AG04450 (cell line): ENCODE measurements at regions not wholly inside any gene's neighbourhood (a gene's known extent, or its start where the extent isn't known, plus 50 kb on each side); places are given as distances from the start of the nearest gene placed in this dataset.

ENCODE experiments used
- CTCF ChIA-PET: fragments of 300-600, 350-600 bp; formaldehyde crosslinking; extraction: SDS; loops from one replicate; lab custom pipeline; 2022; ENCODE audit warnings: antibody characterized with exemption, inconsistent platforms; lab: Charles Lee
- POLR2A ChIA-PET: fragments of 350-600 bp; formaldehyde crosslinking; extraction: SDS; loops from one replicate; lab custom pipeline; 2021; ENCODE audit warnings: antibody characterized with exemption, inconsistent platforms; lab: Yijun Ruan, JAX
- DNase-seq: peaks from one replicate; pipeline ENCODE4 v3.0.0-alpha.2; 2011; ENCODE audit warnings: low read depth, low spot score
- H3K27ac ChIP-seq: one replicate; pipeline ENCODE4 v1.5.1; 2012; ENCODE audit warnings: low read depth, low read length, control low read depth
- H3K27me3 ChIP-seq: one replicate; pipeline ENCODE4 v1.6.0; 2012; ENCODE audit warnings: low read length; ENCODE audit not compliant: control insufficient read depth, insufficient read depth
- H3K4me3 ChIP-seq: 2 replicates; pipeline ENCODE4 v1.5.1; 2011; ENCODE audit warnings: mild to moderate bottlenecking, low read depth, low read length, control low read depth
- H3K9me3 ChIP-seq: 2 replicates; pipeline ENCODE4 v1.5.1; 2012; ENCODE audit warnings: low read length; ENCODE audit not compliant: control insufficient read depth, insufficient read depth
- TF ChIP-seq, protein P1 (sequence below): IDR thresholded peaks from 2 replicates; pipeline ENCODE4 v1.5.1; 2011; ENCODE audit warnings: low read depth, low read length, control low read depth, inconsistent platforms

DNA sequence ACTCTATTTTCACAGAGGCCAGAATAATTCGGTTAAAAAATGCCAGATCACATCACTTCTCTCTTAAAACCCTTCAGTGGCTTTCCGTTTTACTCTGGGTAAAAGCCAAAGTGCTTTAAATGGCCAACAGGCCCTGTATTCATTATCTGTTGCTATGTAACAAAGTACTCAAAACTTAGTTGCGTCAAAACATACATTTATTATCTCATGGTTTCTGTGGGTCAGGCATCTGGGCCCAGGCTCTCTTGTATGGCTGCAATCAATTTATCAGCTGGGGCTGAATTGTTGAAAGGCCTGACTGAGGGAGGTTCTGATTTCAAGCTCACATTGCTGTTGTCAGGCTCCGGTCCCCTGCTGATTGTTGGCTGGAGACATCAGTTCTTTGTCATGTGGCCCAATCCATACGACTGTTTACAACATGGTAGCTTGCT lies 72.7 kb upstream of the H2AZ1 start:
- TF ChIP-seq, protein P1, sequence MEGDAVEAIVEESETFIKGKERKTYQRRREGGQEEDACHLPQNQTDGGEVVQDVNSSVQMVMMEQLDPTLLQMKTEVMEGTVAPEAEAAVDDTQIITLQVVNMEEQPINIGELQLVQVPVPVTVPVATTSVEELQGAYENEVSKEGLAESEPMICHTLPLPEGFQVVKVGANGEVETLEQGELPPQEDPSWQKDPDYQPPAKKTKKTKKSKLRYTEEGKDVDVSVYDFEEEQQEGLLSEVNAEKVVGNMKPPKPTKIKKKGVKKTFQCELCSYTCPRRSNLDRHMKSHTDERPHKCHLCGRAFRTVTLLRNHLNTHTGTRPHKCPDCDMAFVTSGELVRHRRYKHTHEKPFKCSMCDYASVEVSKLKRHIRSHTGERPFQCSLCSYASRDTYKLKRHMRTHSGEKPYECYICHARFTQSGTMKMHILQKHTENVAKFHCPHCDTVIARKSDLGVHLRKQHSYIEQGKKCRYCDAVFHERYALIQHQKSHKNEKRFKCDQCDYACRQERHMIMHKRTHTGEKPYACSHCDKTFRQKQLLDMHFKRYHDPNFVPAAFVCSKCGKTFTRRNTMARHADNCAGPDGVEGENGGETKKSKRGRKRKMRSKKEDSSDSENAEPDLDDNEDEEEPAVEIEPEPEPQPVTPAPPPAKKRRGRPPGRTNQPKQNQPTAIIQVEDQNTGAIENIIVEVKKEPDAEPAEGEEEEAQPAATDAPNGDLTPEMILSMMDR: no peak
- POLR2A ChIA-PET: interaction anchor here (1.6 kb wide), 1 partner anchor 74 kb away, joined by 3 read pairs; no protein-coding TSS in a partner anchor
- no peak overlapping the region for H3K4me3 ChIP-seq
- no peaks in the 10 kb centered on the region for H3K9me3 ChIP-seq
- CTCF ChIA-PET: interaction anchor here (1.7 kb wide), 1 partner anchor 25 kb away, joined by 6 read pairs; no protein-coding TSS in a partner anchor
- no peak overlapping the region for H3K27ac ChIP-seq
- H3K27me3 ChIP-seq: no peaks in the 10 kb centered on the region
- no peak for DNase-seq

DNA sequence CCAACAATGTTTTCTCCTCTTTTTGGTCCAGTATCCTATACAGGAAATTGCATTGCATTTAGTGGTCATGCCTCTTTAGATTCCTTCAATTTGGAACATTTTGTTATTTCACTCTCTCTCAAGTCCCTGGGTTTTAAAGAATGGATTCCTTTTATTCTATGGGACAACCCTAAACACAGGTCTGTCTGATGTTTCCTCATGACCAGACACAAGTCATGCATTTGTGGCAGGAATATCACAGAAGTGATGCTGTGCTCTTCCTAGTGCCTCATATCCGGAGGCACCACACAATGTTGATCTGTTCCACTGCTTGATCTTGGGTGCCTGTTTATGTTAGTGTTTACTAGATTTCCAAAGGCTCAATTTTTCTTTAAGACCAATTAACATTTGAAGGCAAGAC lies 69.7 kb upstream of the H2AZ1 start:
- POLR2A ChIA-PET: no interaction called here

DNA sequence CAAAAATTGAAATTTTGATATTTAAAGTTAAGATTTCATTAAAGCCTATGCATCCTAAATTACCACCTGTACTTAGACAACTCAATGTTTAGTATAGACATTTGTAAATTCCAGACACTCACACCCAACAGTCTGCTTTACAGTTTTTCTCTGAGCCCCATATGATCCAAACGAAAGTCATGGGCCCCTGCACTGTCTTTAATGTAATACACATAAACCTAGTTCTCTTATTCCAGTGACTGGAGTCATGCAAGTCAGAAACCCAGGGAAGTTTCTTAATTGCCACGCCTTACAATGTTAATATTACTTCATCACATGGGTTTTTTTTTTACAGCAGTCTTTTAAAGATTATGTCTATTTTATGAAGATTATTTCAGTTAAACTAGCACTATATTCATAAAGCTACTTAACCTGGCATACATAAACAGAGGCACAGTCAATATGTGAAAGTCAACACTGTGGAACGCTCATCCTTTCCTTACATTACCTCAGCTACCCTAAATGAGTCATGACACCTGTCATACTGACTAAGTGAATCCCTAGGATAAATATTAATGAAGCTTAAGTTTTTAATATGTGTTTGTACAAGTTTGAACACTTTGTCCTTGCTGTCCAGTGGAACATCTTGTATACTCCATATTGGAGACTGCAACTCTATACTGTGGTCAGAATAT lies 67.7 kb upstream of the H2AZ1 start:
- no peak for DNase-seq
- TF ChIP-seq, protein P1: no peak
- no peaks in the 10 kb centered on the region for H3K27me3 ChIP-seq
- no peak overlapping the region for H3K4me3 ChIP-seq
- POLR2A ChIA-PET: no interaction called here
- no peaks in the 10 kb centered on the region for H3K9me3 ChIP-seq
- CTCF ChIA-PET: interaction anchor here (1.1 to 13.7 kb wide), 4 partner anchors 19 to 79 kb away, joined by 3 to 157 read pairs (median 11); no protein-coding TSS in a partner anchor
- no peak overlapping the region for H3K27ac ChIP-seq

More for the DNA sequence above, 69.7 kb upstream of the H2AZ1 start:
- H3K27me3 ChIP-seq: no peaks in the 10 kb centered on the region
- H3K27ac ChIP-seq: no peak overlapping the region
- TF ChIP-seq, protein P1: no peak
- CTCF ChIA-PET: interaction anchor here (13.7 kb wide), 1 partner anchor 21 kb away, joined by 157 read pairs; no protein-coding TSS in a partner anchor
- DNase-seq: no peak
- H3K9me3 ChIP-seq: no peaks in the 10 kb centered on the region
- H3K4me3 ChIP-seq: no peak overlapping the region

DNA sequence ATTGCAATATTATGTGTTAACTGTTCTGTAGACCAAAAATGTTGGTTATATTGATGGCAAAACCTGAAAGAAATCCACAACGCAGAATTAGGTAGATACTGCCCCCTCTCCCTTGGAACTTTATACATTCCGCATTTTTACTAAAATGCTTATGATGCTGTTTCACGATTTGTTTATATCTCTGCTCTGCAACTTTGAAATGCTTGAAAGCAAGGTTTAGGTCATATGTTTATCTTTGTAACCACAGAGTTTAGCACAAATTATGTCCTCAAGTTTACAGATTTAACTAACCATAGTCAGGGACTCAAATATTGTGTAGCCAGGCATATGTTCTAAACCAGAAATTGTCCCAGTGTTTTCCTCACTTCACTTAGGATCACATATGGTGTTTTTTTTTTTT lies 66.1 kb upstream of the H2AZ1 start:
- TF ChIP-seq, protein P1: 0 out of 2 replicates have a peak, but pooled peaks have one; percentile 19
- Histone ChIP-seq H3K9me3 (no peaks in the 10 kb centered on the region), H3K4me3 (no peak overlapping the region), H3K27me3 (no peaks in the 10 kb centered on the region), H3K27ac (no peak overlapping the region)
- ChIA-PET POLR2A (no interaction called here), CTCF (interaction anchor here (0.7 to 13.7 kb wide), 3 partner anchors 18 to 204 kb away, joined by 3 to 157 read pairs (median 10); no protein-coding TSS in a partner anchor)
- DNase-seq: peak; percentile 74

DNA sequence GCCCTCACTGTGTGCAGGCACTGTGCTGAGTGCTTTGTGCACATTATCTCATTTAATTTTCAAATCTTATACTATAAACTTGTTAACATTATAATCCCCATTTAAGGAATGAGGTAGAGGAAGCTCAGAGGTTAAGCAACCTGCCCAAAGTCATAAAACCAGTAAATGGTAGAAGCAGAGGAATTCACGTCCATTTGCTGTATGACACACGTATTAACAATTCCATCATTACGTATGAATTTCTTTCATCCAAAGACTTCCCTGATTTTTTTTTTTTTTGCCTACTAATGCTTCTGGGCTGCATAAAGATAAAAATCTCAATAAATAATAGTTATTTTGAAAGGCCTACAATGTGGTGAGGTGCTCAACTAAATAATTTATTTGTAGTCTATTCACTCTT lies 64.5 kb upstream of the H2AZ1 start:
- H3K27ac ChIP-seq: no peak overlapping the region
- TF ChIP-seq, protein P1: no peak
- no peak overlapping the region for H3K4me3 ChIP-seq
- POLR2A ChIA-PET: interaction anchor here (0.7 kb wide), 1 partner anchor 1583 kb away, joined by 4 read pairs; no protein-coding TSS in a partner anchor
- no peak for DNase-seq
- CTCF ChIA-PET: interaction anchor here (1.6 to 13.7 kb wide), 3 partner anchors 16 to 81 kb away, joined by 6 to 157 read pairs (median 10); no protein-coding TSS in a partner anchor
- no peaks in the 10 kb centered on the region for H3K9me3 ChIP-seq
- H3K27me3 ChIP-seq: no peaks in the 10 kb centered on the region
